Mucosa of rectum (tissue), 2 donors: ENCODE measurements at regions not wholly inside any gene's neighbourhood (a gene's known extent, or its start where the extent isn't known, plus 50 kb on each side); places are given as distances from the start of the nearest gene placed in this dataset.

ENCODE experiments used
- H3K27ac ChIP-seq, 2 donors: one replicate each; pipeline ENCODE4 v1.7.0; 2013; ENCODE audit warnings: inconsistent platforms in 2 of 2, low read depth in 2 of 2, low read length in 2 of 2
- H3K27me3 ChIP-seq, 2 donors: one replicate each; pipeline ENCODE4 v1.7.0; 2013; ENCODE audit warnings: low read length in 2 of 2; ENCODE audit not compliant: control insufficient read depth in 2 of 2, insufficient read depth in 2 of 2
- H3K36me3 ChIP-seq, 2 donors: one replicate each; pipeline ENCODE4 v1.7.0; 2013; ENCODE audit warnings: low read length in 2 of 2; ENCODE audit not compliant: control insufficient read depth in 2 of 2, insufficient read depth in 2 of 2
- H3K4me1 ChIP-seq, 2 donors: one replicate each; pipeline ENCODE4 v1.7.0; 2013; ENCODE audit warnings: low read length in 2 of 2, mild to moderate bottlenecking in 1 of 2; ENCODE audit not compliant: control insufficient read depth in 2 of 2, insufficient read depth in 2 of 2
- H3K4me3 ChIP-seq, 2 donors: one replicate each; pipeline ENCODE4 v1.7.0; 2013; ENCODE audit warnings: low read length in 2 of 2
- H3K9ac ChIP-seq, 2 donors: one replicate each; pipeline ENCODE4 v1.7.0; 2013; ENCODE audit warnings: low read length in 2 of 2, low read depth in 1 of 2, mild to moderate bottlenecking in 1 of 2
- H3K9me3 ChIP-seq, 2 donors: one replicate each; pipeline ENCODE4 v1.7.0; 2013; ENCODE audit warnings: low read length in 2 of 2; ENCODE audit not compliant: control insufficient read depth in 2 of 2
- donor health status: healthy.
- donor health status: Normal muscosa, but diverticular disease.

- Histone ChIP-seq H3K36me3 (no peaks in the 10 kb centered on the region), H3K27ac (no peak overlapping the region), H3K9me3 (no peaks in the 10 kb centered on the region), H3K4me1 (no peaks in the 10 kb centered on the region), H3K27me3 (no peaks in the 10 kb centered on the region), H3K9ac (no peak overlapping the region), H3K4me3 (no peak overlapping the region)
Observed at GRCh38 chr6:104268389-104268788, 591.3 kb downstream of the HACE1 start.

DNA sequence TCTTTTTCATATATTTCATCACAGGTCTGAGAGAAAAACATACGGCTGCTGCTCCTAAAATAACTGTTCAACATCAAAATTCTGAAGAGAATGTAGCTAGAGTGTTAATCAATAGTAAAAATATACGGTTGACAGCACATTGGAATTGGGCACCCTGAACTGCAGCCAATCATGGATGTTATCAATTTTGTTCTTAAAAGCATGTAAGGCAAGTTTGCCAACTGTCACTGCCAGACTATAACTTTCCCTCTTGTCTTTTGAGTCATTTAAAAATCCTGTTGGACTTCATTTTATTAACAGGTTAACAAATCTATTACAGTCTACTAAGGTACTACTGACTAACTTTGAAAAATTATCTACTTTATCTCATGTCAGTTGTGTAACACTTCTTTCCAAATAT, 592.8 kb downstream of the HACE1 start:
- H3K27me3 ChIP-seq = no peaks in the 10 kb centered on the region
- no peaks in the 10 kb centered on the region for H3K4me1 ChIP-seq
- no peaks in the 10 kb centered on the region for H3K9me3 ChIP-seq
- no peaks in the 10 kb centered on the region for H3K36me3 ChIP-seq
- H3K9ac ChIP-seq = no peak overlapping the region
- no peak overlapping the region for H3K27ac ChIP-seq
- H3K4me3 ChIP-seq = no peak overlapping the region

- Histone ChIP-seq H3K4me3 (no peak overlapping the region), H3K9me3 (no peaks in the 10 kb centered on the region), H3K9ac (no peak overlapping the region), H3K27ac (no peak overlapping the region), H3K36me3 (no peaks in the 10 kb centered on the region), H3K27me3 (no peaks in the 10 kb centered on the region), H3K4me1 (no peaks in the 10 kb centered on the region)
Observed at GRCh38 chr6:104256646-104257045, 603.1 kb downstream of the HACE1 start.

GRCh38 chr6:104253236-104253635, 606.5 kb downstream of the HACE1 start:
- Histone ChIP-seq H3K27me3 (no peaks in the 10 kb centered on the region), H3K36me3 (no peaks in the 10 kb centered on the region), H3K9me3 (no peaks in the 10 kb centered on the region), H3K27ac (no peak overlapping the region), H3K4me1 (no peaks in the 10 kb centered on the region), H3K4me3 (no peak overlapping the region), H3K9ac (no peak overlapping the region)

DNA sequence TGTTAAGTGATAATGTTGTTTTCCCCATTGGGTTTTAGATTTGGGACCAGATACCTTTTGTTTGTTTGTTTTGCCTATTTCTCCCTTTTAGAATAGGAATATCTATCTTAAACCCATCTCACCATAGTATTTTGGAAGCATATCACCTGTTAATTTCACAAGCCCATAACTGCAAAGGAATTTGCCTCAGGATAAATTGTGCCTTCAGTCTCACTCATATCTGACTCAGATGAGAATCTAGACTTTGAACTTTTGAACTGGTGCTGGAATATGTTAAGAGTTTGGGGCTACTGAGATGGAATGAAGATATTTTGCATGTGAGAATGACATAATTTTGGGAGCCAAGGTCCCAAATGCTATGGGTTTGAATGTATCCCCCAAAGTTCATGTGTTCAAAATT, 607.4 kb downstream of the HACE1 start:
- Histone ChIP-seq H3K9ac (no peak overlapping the region), H3K4me3 (no peak overlapping the region), H3K9me3 (no peaks in the 10 kb centered on the region), H3K4me1 (no peaks in the 10 kb centered on the region), H3K27me3 (no peaks in the 10 kb centered on the region), H3K27ac (no peak overlapping the region), H3K36me3 (no peaks in the 10 kb centered on the region)

DNA sequence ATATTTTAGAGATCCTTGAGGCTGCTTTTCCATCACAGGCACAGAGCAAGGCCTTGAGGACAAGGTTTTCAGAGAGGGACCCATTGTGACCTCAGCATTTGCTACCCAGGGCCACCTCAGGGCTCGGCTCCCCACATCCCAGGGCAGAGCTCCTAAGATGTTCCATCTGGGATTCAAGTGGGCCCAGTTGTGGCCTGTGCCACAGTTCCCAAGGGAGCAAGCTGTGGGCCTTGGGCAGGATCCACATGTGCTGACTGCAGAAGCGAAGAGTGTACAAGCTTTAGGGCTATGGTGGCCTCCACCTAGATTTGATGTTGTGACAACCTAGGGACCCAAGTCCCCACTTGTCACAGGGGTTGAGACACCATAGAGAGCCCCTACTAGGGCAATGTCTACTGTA, 608.1 kb downstream of the HACE1 start:
- no peaks in the 10 kb centered on the region for H3K9me3 ChIP-seq
- no peak overlapping the region for H3K9ac ChIP-seq
- no peaks in the 10 kb centered on the region for H3K4me1 ChIP-seq
- H3K4me3 ChIP-seq = no peak overlapping the region
- H3K27ac ChIP-seq = no peak overlapping the region
- H3K36me3 ChIP-seq = no peaks in the 10 kb centered on the region
- no peaks in the 10 kb centered on the region for H3K27me3 ChIP-seq

GRCh38 chr6:104240865-104241264, 618.9 kb downstream of the HACE1 start:
- H3K4me1 ChIP-seq = no peaks in the 10 kb centered on the region
- H3K4me3 ChIP-seq = no peak overlapping the region
- no peaks in the 10 kb centered on the region for H3K9me3 ChIP-seq
- no peaks in the 10 kb centered on the region for H3K36me3 ChIP-seq
- H3K27ac ChIP-seq = no peak overlapping the region
- H3K9ac ChIP-seq = no peak overlapping the region
- no peaks in the 10 kb centered on the region for H3K27me3 ChIP-seq

DNA sequence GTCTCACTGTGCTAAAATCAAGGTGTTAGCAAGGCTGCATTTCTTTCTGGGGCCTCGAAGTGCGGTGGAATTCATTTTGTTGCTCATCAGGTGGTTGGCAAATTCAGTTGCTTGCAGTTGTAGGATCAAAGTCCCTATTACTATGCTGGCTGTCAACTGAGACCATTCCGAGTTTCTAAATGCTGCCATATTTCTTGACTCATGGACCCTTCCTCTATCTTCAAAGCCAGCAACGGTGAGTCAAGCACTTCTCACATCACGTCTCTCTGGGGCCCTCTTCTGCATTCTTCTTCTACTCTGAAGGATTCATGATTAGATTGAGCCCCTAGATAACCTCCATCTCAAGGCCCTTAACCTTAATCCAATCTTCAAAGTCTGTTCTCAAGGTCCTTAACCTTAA, 619.7 kb downstream of the HACE1 start:
- Histone ChIP-seq H3K27ac (no peak overlapping the region), H3K27me3 (no peaks in the 10 kb centered on the region), H3K9me3 (no peaks in the 10 kb centered on the region), H3K4me3 (no peak overlapping the region), H3K4me1 (no peaks in the 10 kb centered on the region), H3K9ac (no peak overlapping the region), H3K36me3 (no peaks in the 10 kb centered on the region)

GRCh38 chr6:104229057-104229456, 630.7 kb downstream of the HACE1 start:
- Histone ChIP-seq H3K4me1 (no peaks in the 10 kb centered on the region), H3K27me3 (no peaks in the 10 kb centered on the region), H3K36me3 (no peaks in the 10 kb centered on the region), H3K9ac (no peak overlapping the region), H3K9me3 (no peaks in the 10 kb centered on the region), H3K4me3 (no peak overlapping the region), H3K27ac (no peak overlapping the region)

DNA sequence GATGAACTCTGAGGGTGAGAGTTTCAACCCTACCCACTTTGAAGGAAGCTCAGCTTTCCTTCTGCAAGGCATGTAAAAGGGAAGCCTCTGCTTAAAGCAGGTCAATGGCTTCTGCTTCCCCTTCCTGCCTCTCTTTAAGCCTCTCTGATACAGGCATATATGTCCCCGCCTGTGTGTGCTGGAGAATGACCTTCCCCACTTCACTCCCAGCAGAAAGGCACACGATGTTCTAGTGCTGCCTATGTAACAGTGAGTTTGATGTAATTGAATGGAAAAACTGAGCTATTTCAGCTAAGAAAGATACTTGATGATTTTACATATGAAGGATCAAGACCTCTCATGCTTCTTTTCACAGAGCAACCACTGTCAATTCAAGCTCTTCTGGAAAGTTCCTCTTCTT, 632.2 kb downstream of the HACE1 start:
- no peak overlapping the region for H3K27ac ChIP-seq
- H3K4me1 ChIP-seq = no peaks in the 10 kb centered on the region
- no peaks in the 10 kb centered on the region for H3K9me3 ChIP-seq
- H3K27me3 ChIP-seq = no peaks in the 10 kb centered on the region
- no peak overlapping the region for H3K4me3 ChIP-seq
- no peak overlapping the region for H3K9ac ChIP-seq
- no peaks in the 10 kb centered on the region for H3K36me3 ChIP-seq

DNA sequence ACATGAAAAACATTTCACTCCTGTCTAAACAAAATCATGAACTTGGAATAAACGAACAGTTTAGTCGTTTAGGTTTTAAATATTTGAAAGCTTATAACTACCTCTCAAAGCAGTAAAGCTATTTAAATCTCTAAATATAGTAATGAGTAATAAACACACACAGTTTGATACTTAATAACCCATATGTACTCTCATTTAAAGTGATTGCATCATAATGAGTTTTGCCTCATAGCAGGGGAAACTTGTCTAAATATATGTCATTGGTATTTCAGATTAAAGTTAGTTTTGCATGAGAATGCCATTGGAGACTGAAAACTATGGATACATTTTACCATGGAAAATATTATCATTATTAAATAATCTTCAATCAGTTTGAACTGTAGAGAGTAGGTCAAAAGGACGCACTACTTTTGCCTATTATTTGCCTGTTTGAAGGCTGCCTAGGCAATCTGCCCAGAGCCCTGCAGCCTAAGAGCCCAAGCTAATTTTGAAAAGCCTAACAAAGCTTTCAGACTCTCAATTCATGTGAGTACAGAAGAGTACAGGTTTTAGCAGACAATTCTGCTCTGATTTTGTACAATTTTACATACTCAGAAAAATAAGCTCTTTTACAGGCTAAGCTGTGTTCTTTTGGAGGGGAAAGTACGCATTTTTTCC, 632.8 kb downstream of the HACE1 start:
- Histone ChIP-seq H3K4me1 (no peaks in the 10 kb centered on the region), H3K27ac (no peak overlapping the region), H3K36me3 (no peaks in the 10 kb centered on the region), H3K9me3 (no peaks in the 10 kb centered on the region), H3K4me3 (no peak overlapping the region), H3K9ac (no peak overlapping the region), H3K27me3 (no peaks in the 10 kb centered on the region)
